PFSK-1 (cell line): ENCODE measurements at regions not wholly inside any gene's neighbourhood (a gene's known extent, or its start where the extent isn't known, plus 50 kb on each side); places are given as distances from the start of the nearest gene placed in this dataset.

Experiments used
- POLR2AphosphoS5 ChIP-seq: IDR thresholded peaks from 2 replicates; pipeline ENCODE4 v1.6.1; 2012; ENCODE audit warnings: low read depth, mild to moderate bottlenecking, control low read depth, low read length, moderate library complexity
- TAF1 ChIP-seq: IDR thresholded peaks from 2 replicates; pipeline ENCODE4 v1.6.1; 2012; ENCODE audit warnings: low read length, control low read depth, borderline replicate concordance; ENCODE audit not compliant: insufficient read depth

GRCh38 chr7:16999541-17000267 is 117.9 kb upstream of the AGR3 start:
- TF ChIP-seq TAF1 (no peak), POLR2AphosphoS5 (no peak)
